Colonic mucosa (tissue), 4 donors: ENCODE measurements at regions not wholly inside any gene's neighbourhood (a gene's known extent, or its start where the extent isn't known, plus 50 kb on each side); places are given as distances from the start of the nearest gene placed in this dataset.
A peak's percentile ranks its signal among the peaks of the same experiment; 100 is the strongest.

Source experiments
- DNase-seq: peaks from one replicate; pipeline ENCODE4 v3.0.0-alpha.2; 2020
- H3K27ac ChIP-seq: fragments of 200-600 bp; one replicate; pipeline ENCODE4 v1.8.0; 2021
- H3K27me3 ChIP-seq: fragments of 200-600 bp; one replicate; pipeline ENCODE4 v1.8.0; 2021
- H3K36me3 ChIP-seq: fragments of 200-600 bp; one replicate; pipeline ENCODE4 v1.8.0; 2021
- H3K4me1 ChIP-seq: fragments of 200-600 bp; one replicate; pipeline ENCODE4 v1.8.0; 2021; ENCODE audit warnings: mild to moderate bottlenecking
- H3K4me3 ChIP-seq: fragments of 200-600 bp; one replicate; pipeline ENCODE4 v1.8.0; 2021
- H3K9ac ChIP-seq, 2 donors: one replicate each; pipeline ENCODE4 v1.7.0; 2013; ENCODE audit warnings: control low read depth in 2 of 2, low read depth in 2 of 2, low read length in 2 of 2
- H3K9me3 ChIP-seq: fragments of 200-600 bp; one replicate; pipeline ENCODE4 v1.8.0; 2021
- intact Hi-C: fragments of 100-400 bp; cut with DNase I; formaldehyde crosslinking; loops from one replicate; pipeline ENCODE4 v1.14.1; 2022
- TF ChIP-seq, protein P1 (sequence below): fragments of 200-600 bp; IDR thresholded peaks from one replicate; pipeline ENCODE4 v1.8.0; 2022; ENCODE audit warnings: antibody characterized with exemption, mild to moderate bottlenecking
- donor health status: healthy.
- donor health status: DM: no; HTN: no; CAD: no.
- donor health status: DM: no; HTN: no; CAD: no.

DNA sequence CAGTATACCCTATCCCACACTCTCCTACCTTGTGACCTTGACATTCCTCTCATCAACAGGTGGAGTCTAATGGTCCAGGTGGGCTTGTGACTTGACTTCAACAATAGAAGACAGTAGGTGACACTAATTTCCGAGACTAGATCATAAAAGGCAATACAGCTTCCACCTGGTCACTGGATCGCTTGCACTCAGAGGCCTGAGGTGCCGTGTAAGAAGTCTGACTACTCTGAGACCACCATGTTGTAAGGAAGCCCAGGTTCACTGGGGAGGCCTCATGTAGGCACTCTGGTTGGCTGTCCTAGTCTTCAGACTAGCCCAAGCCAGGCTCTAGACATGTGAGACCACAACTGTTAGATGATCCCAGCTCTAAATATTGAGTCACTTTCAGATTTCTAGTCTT, 370.4 kb downstream of the MID1IP1 start:
- Histone ChIP-seq H3K9me3 (no peaks in the 10 kb centered on the region), H3K9ac (no peak overlapping the region), H3K27ac (no peak overlapping the region), H3K4me1 (no peaks in the 10 kb centered on the region), H3K36me3 (no peaks in the 10 kb centered on the region), H3K4me3 (no peak overlapping the region), H3K27me3 (no peaks in the 10 kb centered on the region)
- no peak for DNase-seq
- TF ChIP-seq, protein P1, sequence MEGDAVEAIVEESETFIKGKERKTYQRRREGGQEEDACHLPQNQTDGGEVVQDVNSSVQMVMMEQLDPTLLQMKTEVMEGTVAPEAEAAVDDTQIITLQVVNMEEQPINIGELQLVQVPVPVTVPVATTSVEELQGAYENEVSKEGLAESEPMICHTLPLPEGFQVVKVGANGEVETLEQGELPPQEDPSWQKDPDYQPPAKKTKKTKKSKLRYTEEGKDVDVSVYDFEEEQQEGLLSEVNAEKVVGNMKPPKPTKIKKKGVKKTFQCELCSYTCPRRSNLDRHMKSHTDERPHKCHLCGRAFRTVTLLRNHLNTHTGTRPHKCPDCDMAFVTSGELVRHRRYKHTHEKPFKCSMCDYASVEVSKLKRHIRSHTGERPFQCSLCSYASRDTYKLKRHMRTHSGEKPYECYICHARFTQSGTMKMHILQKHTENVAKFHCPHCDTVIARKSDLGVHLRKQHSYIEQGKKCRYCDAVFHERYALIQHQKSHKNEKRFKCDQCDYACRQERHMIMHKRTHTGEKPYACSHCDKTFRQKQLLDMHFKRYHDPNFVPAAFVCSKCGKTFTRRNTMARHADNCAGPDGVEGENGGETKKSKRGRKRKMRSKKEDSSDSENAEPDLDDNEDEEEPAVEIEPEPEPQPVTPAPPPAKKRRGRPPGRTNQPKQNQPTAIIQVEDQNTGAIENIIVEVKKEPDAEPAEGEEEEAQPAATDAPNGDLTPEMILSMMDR: no peak
- intact Hi-C loops: no loop called here

DNA sequence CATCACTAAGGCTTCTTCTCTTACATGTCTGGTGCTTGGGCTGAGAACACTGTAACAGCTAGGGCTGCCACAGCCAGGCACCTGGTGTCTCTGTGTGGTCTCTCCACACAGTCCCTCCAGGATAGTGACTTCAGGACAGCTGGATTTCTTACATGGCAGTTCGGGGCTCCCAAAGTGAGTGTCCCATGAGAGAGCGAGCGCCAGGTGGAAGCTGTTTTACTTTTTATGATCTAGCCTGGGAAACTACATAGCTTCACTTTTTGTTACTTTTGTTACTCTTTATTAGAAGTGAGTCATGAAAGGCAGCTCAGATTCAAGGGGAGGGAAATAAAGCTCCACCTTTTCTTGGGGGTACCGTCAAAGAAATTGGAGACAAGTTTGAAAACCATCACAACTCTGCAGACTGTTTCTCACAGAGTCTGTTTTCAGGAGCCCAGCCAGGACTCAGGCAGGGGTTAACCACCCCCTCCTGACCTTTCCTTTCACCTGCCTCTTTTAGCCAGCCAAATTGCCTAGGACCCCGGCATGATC, 373.0 kb downstream of the MID1IP1 start:
- TF ChIP-seq, protein P1: no peak
- DNase-seq: no peak
- no peaks in the 10 kb centered on the region for H3K4me1 ChIP-seq
- no peak overlapping the region for H3K4me3 ChIP-seq
- H3K9me3 ChIP-seq: no peaks in the 10 kb centered on the region
- intact Hi-C loops: no loop called here
- H3K27ac ChIP-seq: peak overlapping the region; percentile 0
- H3K36me3 ChIP-seq: no peaks in the 10 kb centered on the region
- no peaks in the 10 kb centered on the region for H3K27me3 ChIP-seq
- no peak overlapping the region for H3K9ac ChIP-seq

GRCh38 chrX:39174772-39175417, 373.6 kb downstream of the MID1IP1 start:
- DNase-seq: peak; percentile 67
- TF ChIP-seq, protein P1: no peak
- H3K9ac ChIP-seq: peak overlapping the region; percentile 12 to 38
- H3K27ac ChIP-seq: peak overlapping the region; percentile 0
- intact Hi-C loops: no loop called here
- no peak overlapping the region for H3K4me3 ChIP-seq
- H3K9me3 ChIP-seq: no peaks in the 10 kb centered on the region
- H3K4me1 ChIP-seq: no peaks in the 10 kb centered on the region
- H3K36me3 ChIP-seq: no peaks in the 10 kb centered on the region
- H3K27me3 ChIP-seq: peaks cover 3% of the 10 kb centered on the region

DNA sequence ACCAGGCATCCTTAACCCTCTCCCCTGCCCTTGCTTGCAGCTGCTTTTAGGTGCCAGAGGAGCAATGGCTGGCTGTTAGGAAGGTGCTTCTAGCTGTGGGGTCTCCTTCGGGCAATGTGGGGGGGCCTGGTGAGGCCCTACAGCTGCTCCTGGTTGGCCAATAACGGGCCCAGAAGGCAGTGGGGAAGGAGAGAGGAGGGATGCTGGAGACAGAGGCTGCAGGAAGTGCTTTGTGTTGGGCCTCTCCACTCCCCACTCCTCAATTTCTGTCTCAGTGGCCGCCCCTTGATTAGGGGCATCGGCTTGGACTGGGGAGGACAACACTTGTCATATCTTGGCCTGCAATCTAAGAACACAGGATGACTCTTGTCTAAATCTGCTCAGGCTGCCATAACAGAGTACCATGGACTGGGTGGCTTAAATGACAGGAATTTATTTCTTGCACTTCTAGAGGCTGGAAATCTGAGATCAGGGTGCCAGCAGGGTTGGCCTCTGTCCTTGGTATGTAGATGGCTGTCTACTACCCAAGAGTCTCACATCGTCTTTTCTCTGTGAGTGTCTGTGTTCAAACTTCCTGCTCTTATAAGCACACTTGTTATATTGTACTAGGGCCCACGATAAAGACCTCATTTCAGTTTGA, 374.3 kb downstream of the MID1IP1 start:
- TF ChIP-seq, protein P1: no peak
- H3K36me3 ChIP-seq: no peaks in the 10 kb centered on the region
- intact Hi-C loops: no loop called here
- peaks cover 4% of the 10 kb centered on the region for H3K27me3 ChIP-seq
- H3K9ac ChIP-seq: peak overlapping the region; percentile 12 to 38
- no peaks in the 10 kb centered on the region for H3K9me3 ChIP-seq
- no peak overlapping the region for H3K4me3 ChIP-seq
- H3K4me1 ChIP-seq: no peaks in the 10 kb centered on the region
- no peak for DNase-seq
- no peak overlapping the region for H3K27ac ChIP-seq

- Histone ChIP-seq H3K27me3 (peaks cover 4% of the 10 kb centered on the region), H3K4me1 (no peaks in the 10 kb centered on the region), H3K9ac (no peak overlapping the region), H3K9me3 (no peaks in the 10 kb centered on the region), H3K36me3 (no peaks in the 10 kb centered on the region), H3K4me3 (no peak overlapping the region), H3K27ac (no peak overlapping the region)
- intact Hi-C loops: no loop called here
- TF ChIP-seq, protein P1: no peak
- no peak for DNase-seq
These were observed 374.8 kb downstream of the MID1IP1 start for GRCh38 chrX:39176105-39176504.
